GM21737 (cell line): ENCODE measurements at regions not wholly inside any gene's neighbourhood (a gene's known extent, or its start where the extent isn't known, plus 50 kb on each side); places are given as distances from the start of the nearest gene placed in this dataset.
"Not testable (repeated sequence)": the region's sequence is repeated elsewhere in the genome, so short reads cannot be mapped to it uniquely, and the experiment has no call there.

Experiments
- ATAC-seq: cut with Tn5 transposase; IDR thresholded peaks from one replicate; pipeline ENCODE4 v1.9.1; 2021; ENCODE audit warnings: mild to moderate bottlenecking, moderate library complexity; ENCODE audit not compliant: unreplicated experiment

GRCh38 chr5:37971483-37972024 is 131.7 kb upstream of the GDNF start:
- ATAC-seq: no peak

- no peak for ATAC-seq
Measured at GRCh38 chr5:37966871-37967270, 127.0 kb upstream of the GDNF start.

- ATAC-seq: no peak
Measured at GRCh38 chr5:37966291-37966690, 126.5 kb upstream of the GDNF start.

GRCh38 chr5:37962389-37962788 is 122.5 kb upstream of the GDNF start:
- no peak for ATAC-seq

GRCh38 chr5:37957218-37957617 is 117.4 kb upstream of the GDNF start:
- ATAC-seq: no peak

- no peak for ATAC-seq
Measured at GRCh38 chr5:37955748-37956147, 115.9 kb upstream of the GDNF start.

- ATAC-seq: no peak
Measured at GRCh38 chr5:37954561-37954960, 114.7 kb upstream of the GDNF start.

GRCh38 chr5:37951946-37952721 is 112.3 kb upstream of the GDNF start:
- no peak for ATAC-seq

- no peak for ATAC-seq
Measured at GRCh38 chr5:37950436-37950835, 110.6 kb upstream of the GDNF start.

- ATAC-seq: no peak
Measured at GRCh38 chr5:37945446-37945845, 105.6 kb upstream of the GDNF start.

GRCh38 chr5:37943136-37943535 is 103.3 kb upstream of the GDNF start:
- not testable (repeated sequence) for ATAC-seq

GRCh38 chr5:37940931-37941623 is 101.2 kb upstream of the GDNF start:
- no peak for ATAC-seq

- ATAC-seq: no peak
Measured at GRCh38 chr5:37938861-37939260, 99.0 kb upstream of the GDNF start.

GRCh38 chr5:37938076-37938852 is 98.4 kb upstream of the GDNF start:
- ATAC-seq: no peak

- no peak for ATAC-seq
Measured at GRCh38 chr5:37936091-37936490, 96.2 kb upstream of the GDNF start.

- ATAC-seq: no peak
Measured at GRCh38 chr5:37933576-37933975, 93.7 kb upstream of the GDNF start.

GRCh38 chr5:37932450-37932849 is 92.6 kb upstream of the GDNF start:
- ATAC-seq: no peak

- ATAC-seq: no peak
Measured at GRCh38 chr5:37931541-37931940, 91.7 kb upstream of the GDNF start.

- no peak for ATAC-seq
Measured at GRCh38 chr5:37930350-37930749, 90.5 kb upstream of the GDNF start.

- ATAC-seq: no peak
Measured at GRCh38 chr5:37929791-37930190, 90.0 kb upstream of the GDNF start.

- ATAC-seq: not testable (repeated sequence)
Measured at GRCh38 chr5:37927753-37928152, 87.9 kb upstream of the GDNF start.
